ENCODE measurements at regions not wholly inside any gene's neighbourhood (a gene's known extent, or its start where the extent isn't known, plus 50 kb on each side); places are given as distances from the start of the nearest gene placed in this dataset.

- Histone ChIP-seq H3K9me3 (ENCODE audit: low read depth) (no peaks in the 10 kb centered on the region), H3K4me2 (no peak overlapping the region), H3K4me3 (no peak overlapping the region), H2AFZ (no peak overlapping the region), H3K79me2 (no peaks in the 10 kb centered on the region), H4K20me1 (ENCODE audit: insufficient read depth, poor library complexity, severe bottlenecking) (no peaks in the 10 kb centered on the region), H3K27ac (no peak overlapping the region), H3K9me2 (replicated peaks; ENCODE audit: insufficient read depth) (no peaks in the 10 kb centered on the region), H3K27me3 (no peaks in the 10 kb centered on the region), H3K36me3 (replicated peaks; ENCODE audit: insufficient read depth, low read depth) (no peaks in the 10 kb centered on the region), H3K4me1 (ENCODE audit: insufficient read depth) (no peaks in the 10 kb centered on the region)
- WGBS (ENCODE audit: low lambda C conversion rate, missing lambda C conversion rate): 90% methylated on average over 2 of the region's 2 CpGs
- DNase-seq (ENCODE audit: low spot score): no peak
- no peak for TF ChIP-seq EZH2phosphoT487 (IDR thresholded peaks at IDR 0.05; ENCODE audit: low read depth, severe bottlenecking, unreplicated experiment)
- TF ChIP-seq CTCF (IDR thresholded peaks at IDR 0.05; ENCODE audit: poor library complexity): no peak
These were observed 466.2 kb downstream of the FBXO15 start for GRCh38 chr18:73681398-73681797.

- Histone ChIP-seq H3K9me2 (replicated peaks; ENCODE audit: insufficient read depth) (no peaks in the 10 kb centered on the region), H3K27me3 (no peaks in the 10 kb centered on the region), H2AFZ (no peak overlapping the region), H3K4me3 (no peak overlapping the region), H3K36me3 (replicated peaks; ENCODE audit: insufficient read depth, low read depth) (no peaks in the 10 kb centered on the region), H3K4me1 (ENCODE audit: insufficient read depth) (no peaks in the 10 kb centered on the region), H3K27ac (no peak overlapping the region), H4K20me1 (ENCODE audit: insufficient read depth, poor library complexity, severe bottlenecking) (no peaks in the 10 kb centered on the region), H3K9me3 (ENCODE audit: low read depth) (no peaks in the 10 kb centered on the region), H3K79me2 (no peaks in the 10 kb centered on the region), H3K4me2 (no peak overlapping the region)
- TF ChIP-seq EZH2 (IDR thresholded peaks at IDR 0.05; ENCODE audit: borderline replicate concordance): no peak
- TF ChIP-seq CTCF (IDR thresholded peaks at IDR 0.05; ENCODE audit: poor library complexity): no peak
- no peak for TF ChIP-seq EZH2phosphoT487 (IDR thresholded peaks at IDR 0.05; ENCODE audit: low read depth, severe bottlenecking, unreplicated experiment)
- 85% methylated on average over 8 of the region's 8 CpGs for WGBS (ENCODE audit: low lambda C conversion rate, missing lambda C conversion rate)
- DNase-seq (ENCODE audit: low spot score): no peak
These were observed 467.5 kb downstream of the FBXO15 start for GRCh38 chr18:73679941-73680712.

- Histone ChIP-seq H3K27ac (no peak overlapping the region), H3K4me3 (no peak overlapping the region), H3K36me3 (replicated peaks; ENCODE audit: insufficient read depth, low read depth) (no peaks in the 10 kb centered on the region), H3K4me2 (no peak overlapping the region), H3K79me2 (no peaks in the 10 kb centered on the region), H3K9me3 (ENCODE audit: low read depth) (no peaks in the 10 kb centered on the region), H3K9me2 (replicated peaks; ENCODE audit: insufficient read depth) (no peaks in the 10 kb centered on the region), H3K4me1 (ENCODE audit: insufficient read depth) (no peaks in the 10 kb centered on the region), H4K20me1 (ENCODE audit: insufficient read depth, poor library complexity, severe bottlenecking) (no peaks in the 10 kb centered on the region), H2AFZ (no peak overlapping the region), H3K27me3 (no peaks in the 10 kb centered on the region)
- TF ChIP-seq EZH2phosphoT487 (IDR thresholded peaks at IDR 0.05; ENCODE audit: low read depth, severe bottlenecking, unreplicated experiment) (no peak), CTCF (IDR thresholded peaks at IDR 0.05; ENCODE audit: poor library complexity) (no peak), EZH2 (IDR thresholded peaks at IDR 0.05; ENCODE audit: borderline replicate concordance) (no peak)
- DNase-seq (ENCODE audit: low spot score): no peak
These were observed 470.2 kb downstream of the FBXO15 start for GRCh38 chr18:73677450-73677849.

Measured in hepatocyte (in vitro differentiated cells).